PFSK-1 (cell line): ENCODE measurements at regions not wholly inside any gene's neighbourhood (a gene's known extent, or its start where the extent isn't known, plus 50 kb on each side); places are given as distances from the start of the nearest gene placed in this dataset.

ENCODE experiments used
- FOXP2 ChIP-seq: optimal IDR thresholded peaks from 2 replicates; pipeline ENCODE3; 2011; ENCODE audit warnings: borderline replicate concordance, control low read depth, inconsistent platforms; ENCODE audit not compliant: insufficient read depth; ENCODE audit errors: extremely low read length, extremely low read depth
- POLR2AphosphoS5 ChIP-seq: IDR thresholded peaks from 2 replicates; pipeline ENCODE4 v1.6.1; 2012; ENCODE audit warnings: low read depth, mild to moderate bottlenecking, control low read depth, low read length, moderate library complexity
- REST ChIP-seq, 2 experiments: IDR thresholded peaks; 2 replicates each; pipeline versions ENCODE4 v1.6.1 to v1.8.0; 2011 to 2012; ENCODE audit warnings: low read depth in 2 of 2, low read length in 2 of 2, control low read depth in 1 of 2, inconsistent platforms in 1 of 2, mild to moderate bottlenecking in 1 of 2, moderate library complexity in 1 of 2; ENCODE audit not compliant: insufficient read depth in 1 of 2
- SIN3A ChIP-seq: IDR thresholded peaks from 2 replicates; pipeline ENCODE4 v1.6.1; 2012; ENCODE audit warnings: mild to moderate bottlenecking, low read length, moderate library complexity, borderline replicate concordance; ENCODE audit not compliant: insufficient read depth
- TAF1 ChIP-seq: IDR thresholded peaks from 2 replicates; pipeline ENCODE4 v1.6.1; 2012; ENCODE audit warnings: low read length, control low read depth, borderline replicate concordance; ENCODE audit not compliant: insufficient read depth

GRCh38 chr9:115540091-115540490, 422.1 kb upstream of the TNC start:
- TF ChIP-seq FOXP2 (no peak), POLR2AphosphoS5 (no peak), TAF1 (no peak), REST (IDR thresholded peaks at IDR 0.05; ENCODE audit: insufficient read depth in 1 of 2, low read depth in 2 of 2, low read length in 2 of 2) (no peak), SIN3A (no peak)

- TF ChIP-seq REST (IDR thresholded peaks at IDR 0.05; ENCODE audit: insufficient read depth in 1 of 2, low read depth in 2 of 2, low read length in 2 of 2): no peak
- TF ChIP-seq POLR2AphosphoS5: no peak
- no peak for TF ChIP-seq FOXP2
- no peak for TF ChIP-seq TAF1
- no peak for TF ChIP-seq SIN3A
Observed at GRCh38 chr9:115543511-115543910, 425.6 kb upstream of the TNC start.

- TF ChIP-seq TAF1 (no peak), SIN3A (no peak), REST (IDR thresholded peaks at IDR 0.05; ENCODE audit: insufficient read depth in 1 of 2, low read depth in 2 of 2, low read length in 2 of 2) (no peak), FOXP2 (no peak), POLR2AphosphoS5 (no peak)
Observed at GRCh38 chr9:115548609-115549260, 430.8 kb upstream of the TNC start.

GRCh38 chr9:115551396-115551795, 433.4 kb upstream of the TNC start:
- TF ChIP-seq REST (IDR thresholded peaks at IDR 0.05; ENCODE audit: insufficient read depth in 1 of 2, low read depth in 2 of 2, low read length in 2 of 2) (no peak), FOXP2 (no peak), SIN3A (no peak), POLR2AphosphoS5 (no peak), TAF1 (no peak)
